ENCODE measurements at regions not wholly inside any gene's neighbourhood (a gene's known extent, or its start where the extent isn't known, plus 50 kb on each side); places are given as distances from the start of the nearest gene placed in this dataset.
A peak's percentile ranks its signal among the peaks of the same experiment; 100 is the strongest.
"Not testable (repeated sequence)": the region's sequence is repeated elsewhere in the genome, so short reads cannot be mapped to it uniquely, and the experiment has no call there.

GRCh38 chr7:67890316-67890715 is 893.7 kb downstream of the TYW1 start:
- DNase-seq (no peak), ATAC-seq (ENCODE audit: poor library complexity) (no peak)
- intact Hi-C loops (cut with DNase I): no loop called here

GRCh38 chr7:67894746-67895145 is 898.1 kb downstream of the TYW1 start:
- DNase-seq: no peak
- no peak for ATAC-seq (ENCODE audit: poor library complexity)
- intact Hi-C loops (cut with DNase I): no loop called here

- DNase-seq (no peak), ATAC-seq (ENCODE audit: poor library complexity) (no peak)
- intact Hi-C loops (cut with DNase I): no loop called here
Observed at GRCh38 chr7:67896721-67897120, 900.1 kb downstream of the TYW1 start.

- no peak for ATAC-seq (ENCODE audit: poor library complexity)
- intact Hi-C loops (cut with DNase I): no loop called here
- DNase-seq: no peak
Observed at GRCh38 chr7:67900456-67900855, 903.8 kb downstream of the TYW1 start.

GRCh38 chr7:67901808-67902480 is 905.3 kb downstream of the TYW1 start:
- ATAC-seq (ENCODE audit: poor library complexity): peak; percentile 48
- no peak for DNase-seq
- intact Hi-C loops (cut with DNase I): no loop called here

- DNase-seq (no peak), ATAC-seq (ENCODE audit: poor library complexity) (no peak)
- intact Hi-C loops (cut with DNase I): no loop called here
Observed at GRCh38 chr7:67907792-67908191, 911.2 kb downstream of the TYW1 start.

GRCh38 chr7:67912437-67912836 is 915.8 kb downstream of the TYW1 start:
- ATAC-seq (ENCODE audit: poor library complexity) (no peak), DNase-seq (no peak)
- intact Hi-C loops (cut with DNase I): no loop called here

GRCh38 chr7:67913604-67914003 is 917.0 kb downstream of the TYW1 start:
- no peak for DNase-seq
- no peak for ATAC-seq (ENCODE audit: poor library complexity)
- intact Hi-C loops (cut with DNase I): no loop called here

- intact Hi-C loops (cut with DNase I); ATAC-seq (ENCODE audit: poor library complexity); DNase-seq: not testable (repeated sequence)
Observed at GRCh38 chr7:67916111-67916510, 919.5 kb downstream of the TYW1 start.

- ATAC-seq (ENCODE audit: poor library complexity) (no peak), DNase-seq (no peak)
- intact Hi-C loops (cut with DNase I): no loop called here
Observed at GRCh38 chr7:67916571-67917436, 920.2 kb downstream of the TYW1 start.

- intact Hi-C loops (cut with DNase I): no loop called here
- ATAC-seq (ENCODE audit: poor library complexity) (no peak), DNase-seq (no peak)
Observed at GRCh38 chr7:67917437-67917755, 920.8 kb downstream of the TYW1 start.

GRCh38 chr7:67918158-67918557 is 921.5 kb downstream of the TYW1 start:
- DNase-seq: no peak
- ATAC-seq (ENCODE audit: poor library complexity): no peak
- intact Hi-C loops (cut with DNase I): no loop called here

- no peak for DNase-seq
- intact Hi-C loops (cut with DNase I): no loop called here
- ATAC-seq (ENCODE audit: poor library complexity): no peak
Observed at GRCh38 chr7:67923286-67923685, 926.7 kb downstream of the TYW1 start.

- DNase-seq (no peak), ATAC-seq (ENCODE audit: poor library complexity) (no peak)
- intact Hi-C loops (cut with DNase I): no loop called here
Observed at GRCh38 chr7:67928141-67928540, 931.5 kb downstream of the TYW1 start.

GRCh38 chr7:67936447-67936846 is 939.8 kb downstream of the TYW1 start:
- ATAC-seq (ENCODE audit: poor library complexity); intact Hi-C loops (cut with DNase I); DNase-seq: not testable (repeated sequence)

- ATAC-seq (ENCODE audit: poor library complexity) (no peak), DNase-seq (no peak)
- intact Hi-C loops (cut with DNase I): no loop called here
Observed at GRCh38 chr7:67940400-67940799, 943.8 kb downstream of the TYW1 start.

- DNase-seq (no peak), ATAC-seq (ENCODE audit: poor library complexity) (no peak)
- intact Hi-C loops (cut with DNase I): no loop called here
Observed at GRCh38 chr7:67947191-67947590, 950.6 kb downstream of the TYW1 start.

- ATAC-seq (ENCODE audit: poor library complexity) (no peak), DNase-seq (no peak)
- intact Hi-C loops (cut with DNase I): no loop called here
Observed at GRCh38 chr7:67947646-67948045, 951.0 kb downstream of the TYW1 start.

- DNase-seq (no peak), ATAC-seq (ENCODE audit: poor library complexity) (no peak)
- intact Hi-C loops (cut with DNase I): no loop called here
Observed at GRCh38 chr7:67950321-67951083, 953.9 kb downstream of the TYW1 start.

GRCh38 chr7:67955061-67955460 is 958.4 kb downstream of the TYW1 start:
- intact Hi-C loops (cut with DNase I): no loop called here
- no peak for ATAC-seq (ENCODE audit: poor library complexity)
- DNase-seq: no peak

Data from Right ventricle myocardium superior (tissue), 1 donor.